NCI-H2196 (cell line): ENCODE measurements at regions not wholly inside any gene's neighbourhood (a gene's known extent, or its start where the extent isn't known, plus 50 kb on each side); places are given as distances from the start of the nearest gene placed in this dataset.

Source experiments
- DNase-seq: peaks from one replicate; lab custom pipeline; 2025; ENCODE audit not compliant: unreplicated experiment; lab: John Stamatoyannopoulos, UW

DNA sequence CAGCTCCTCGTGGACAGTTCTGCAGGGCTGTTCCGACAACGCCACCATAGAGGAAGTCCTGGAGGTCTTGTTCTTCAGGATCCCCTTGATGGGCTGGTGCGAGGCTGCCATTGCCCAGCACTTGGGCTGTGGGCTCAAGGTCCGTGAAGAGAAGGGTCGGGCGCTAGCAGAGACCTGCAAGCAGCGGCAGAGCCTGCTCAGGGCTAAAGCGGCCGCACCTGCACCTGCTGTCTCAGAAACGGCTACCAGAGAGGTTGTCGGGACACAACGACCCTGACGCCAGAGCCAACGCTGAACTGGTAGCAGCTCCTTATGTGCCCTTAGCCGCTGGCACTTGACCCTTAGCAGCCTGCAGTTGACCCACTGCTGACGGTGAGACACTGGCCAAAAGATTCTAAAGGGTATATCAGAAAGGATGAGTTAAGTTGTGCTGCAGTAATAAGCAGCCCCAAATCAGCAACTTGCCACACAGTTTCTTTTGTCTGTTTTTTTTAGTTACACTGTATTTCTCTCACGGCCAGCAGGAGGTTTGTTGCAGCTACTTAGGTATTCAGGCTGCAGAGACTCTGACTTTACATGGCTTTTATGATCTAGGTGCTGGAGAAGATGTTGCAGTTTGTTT lies 55.5 kb upstream of the ST6GAL2 start:
- DNase-seq: no peak

DNA sequence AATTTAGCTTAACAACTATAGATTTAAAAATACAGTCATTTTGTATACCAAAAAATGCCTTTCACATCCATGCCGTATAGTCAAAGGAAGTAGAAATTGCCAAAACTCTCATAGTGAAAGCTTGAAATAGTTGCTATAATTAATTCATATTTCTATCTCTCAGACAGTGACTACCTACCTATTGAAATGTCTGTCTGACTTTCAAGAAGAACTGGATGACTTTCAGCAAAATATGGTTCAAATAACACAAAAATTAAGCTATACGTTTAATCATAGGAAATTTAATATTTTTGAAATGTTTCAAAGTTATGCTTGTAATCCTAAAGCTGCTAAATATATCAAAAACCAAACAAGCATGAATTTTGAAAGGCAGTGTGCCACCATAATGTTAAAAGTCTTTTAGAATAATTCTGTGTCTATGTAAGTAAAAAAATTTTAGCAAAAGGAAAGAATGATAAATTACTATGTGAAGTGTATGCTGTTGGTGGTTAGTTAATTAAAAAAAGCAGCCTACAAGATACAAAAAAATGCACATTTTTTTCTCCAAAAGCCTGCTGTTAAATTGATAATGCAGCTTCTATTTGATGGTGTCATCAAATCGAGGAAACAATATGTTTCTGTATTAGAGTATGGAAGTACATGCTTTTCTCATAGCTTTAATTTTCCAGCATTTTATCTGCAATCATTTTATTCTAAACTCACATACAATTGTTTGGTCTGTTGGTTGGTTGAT lies 57.7 kb upstream of the ST6GAL2 start:
- no peak for DNase-seq

DNA sequence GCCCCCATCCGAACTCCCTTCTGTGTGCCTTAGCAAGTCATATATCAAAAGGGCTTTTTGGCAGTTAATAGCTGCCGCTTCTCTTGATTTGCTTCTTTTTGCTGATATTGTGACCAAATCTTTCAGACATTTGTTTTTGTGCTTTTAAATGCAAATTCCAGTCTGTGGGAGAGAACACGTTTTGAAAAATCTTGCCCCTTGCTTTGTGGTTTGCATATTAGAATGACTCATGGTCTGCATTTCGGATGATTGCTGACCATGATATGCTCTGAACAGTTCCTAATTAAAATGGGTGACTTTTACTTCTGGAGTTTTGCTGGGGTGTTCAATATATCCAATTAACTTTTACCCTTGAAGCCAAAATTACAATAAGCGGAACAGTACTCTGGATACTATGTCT lies 58.2 kb upstream of the ST6GAL2 start:
- no peak for DNase-seq

DNA sequence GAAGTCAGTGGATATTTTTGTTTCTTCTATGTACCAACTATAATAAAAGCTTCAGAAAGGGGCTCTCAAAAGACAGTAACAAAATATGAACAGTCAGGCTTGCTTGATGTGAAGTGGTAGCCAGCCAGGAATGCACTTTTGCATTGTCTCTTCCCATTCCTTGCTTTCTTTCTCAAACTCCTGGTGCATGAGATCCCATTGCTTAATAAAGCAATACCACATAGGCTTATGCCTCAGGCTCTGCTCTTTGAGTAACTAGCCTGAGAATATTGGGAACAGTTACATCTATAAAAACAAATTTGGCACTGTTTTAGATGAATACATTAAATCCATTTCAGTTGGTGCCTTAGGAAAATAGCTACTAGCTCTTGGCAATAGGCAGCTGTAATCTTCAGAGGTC lies 62.6 kb upstream of the ST6GAL2 start:
- DNase-seq: no peak

DNA sequence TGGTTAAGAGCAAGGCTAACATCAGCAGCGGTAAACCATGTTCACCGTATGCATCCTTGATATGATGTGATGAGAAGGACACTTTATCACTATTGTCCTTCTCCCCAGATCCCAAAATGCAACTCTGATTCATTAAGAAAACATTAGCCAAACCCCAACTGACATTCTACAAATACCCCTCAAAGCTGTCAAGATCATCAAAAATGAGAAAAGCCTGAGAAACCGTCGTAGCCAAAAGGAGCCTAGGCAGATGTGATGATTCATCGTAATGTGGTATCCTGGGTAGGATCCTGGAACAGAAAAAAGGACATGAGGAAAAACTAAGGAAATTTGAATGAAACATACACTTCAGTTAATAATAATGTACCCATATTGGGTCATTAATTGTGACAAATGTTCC lies 67.3 kb upstream of the ST6GAL2 start:
- DNase-seq: no peak

DNA sequence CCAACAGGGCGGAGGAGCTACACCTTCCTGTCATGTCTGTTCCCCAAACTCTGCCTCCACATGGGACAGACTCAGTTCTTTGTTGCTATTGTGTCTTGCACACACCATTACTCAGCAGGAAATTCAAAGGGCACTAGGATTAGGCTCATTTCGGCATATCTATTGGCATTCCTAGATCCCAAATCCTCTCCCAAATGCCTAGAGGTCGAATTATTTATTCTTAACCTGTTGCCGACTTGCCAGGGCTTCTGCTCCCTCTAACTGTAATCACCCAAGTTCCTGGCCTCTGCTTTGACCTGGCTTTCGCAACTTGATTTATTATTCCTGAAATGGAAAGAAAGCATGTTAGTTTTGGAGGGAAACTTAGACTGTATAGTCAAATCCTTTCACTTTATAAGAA lies 67.8 kb upstream of the ST6GAL2 start:
- no peak for DNase-seq

DNA sequence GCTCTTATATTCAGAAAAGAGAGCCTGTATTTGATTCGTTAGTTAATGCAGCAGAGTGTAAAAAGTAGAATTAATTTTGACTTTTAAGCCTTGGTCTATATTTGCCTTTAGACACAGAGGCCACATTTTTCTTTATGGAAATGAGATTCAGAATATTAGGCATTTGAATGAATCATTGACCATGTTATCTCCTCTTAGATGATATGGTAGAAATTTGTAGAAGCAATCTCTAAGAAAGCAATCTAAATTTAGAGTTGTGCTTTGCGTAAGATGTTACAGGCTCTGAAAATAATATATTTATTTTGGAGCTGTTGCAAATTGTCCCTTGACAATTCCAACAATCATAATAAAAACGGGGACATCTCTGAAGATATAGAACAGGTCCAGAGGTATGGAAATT lies 68.3 kb upstream of the ST6GAL2 start:
- DNase-seq: no peak

DNA sequence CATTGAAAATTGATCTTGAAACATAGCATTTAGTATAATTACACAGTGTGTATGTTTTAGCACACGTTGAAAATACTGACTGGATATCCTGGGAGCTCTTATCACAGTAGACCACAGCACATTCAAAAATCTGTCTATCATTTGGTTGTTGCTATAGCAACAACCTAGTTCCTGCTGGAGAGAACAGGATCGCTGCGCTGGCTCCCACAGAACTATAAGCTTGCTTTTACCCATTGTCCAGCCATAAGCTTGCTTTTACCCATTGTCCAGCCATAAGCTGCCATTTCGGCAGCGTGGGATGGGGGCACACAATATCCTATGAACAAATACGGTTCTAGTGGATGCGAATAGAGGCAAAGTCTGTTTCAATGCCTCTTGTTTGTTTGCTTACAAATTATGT lies 70.4 kb upstream of the ST6GAL2 start:
- no peak for DNase-seq

DNA sequence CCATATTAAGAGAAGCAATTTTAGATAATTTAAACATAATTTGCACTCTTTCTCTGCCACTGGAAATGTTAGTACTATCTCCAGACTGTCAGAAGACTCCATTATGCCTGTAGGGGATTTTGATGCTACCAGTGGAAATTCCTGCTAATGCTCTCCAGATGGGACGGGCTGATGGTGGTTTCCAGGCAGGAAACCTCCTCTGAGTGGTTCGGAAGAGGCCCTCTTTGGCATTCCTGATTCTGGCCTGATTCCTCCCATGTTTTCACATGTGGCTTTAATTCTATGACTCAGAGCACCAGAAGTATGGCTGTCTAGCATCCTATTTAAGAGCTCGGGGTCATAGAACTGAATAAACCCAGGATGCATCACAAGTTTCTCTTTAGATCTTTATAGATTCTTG lies 70.9 kb upstream of the ST6GAL2 start:
- DNase-seq: no peak

DNA sequence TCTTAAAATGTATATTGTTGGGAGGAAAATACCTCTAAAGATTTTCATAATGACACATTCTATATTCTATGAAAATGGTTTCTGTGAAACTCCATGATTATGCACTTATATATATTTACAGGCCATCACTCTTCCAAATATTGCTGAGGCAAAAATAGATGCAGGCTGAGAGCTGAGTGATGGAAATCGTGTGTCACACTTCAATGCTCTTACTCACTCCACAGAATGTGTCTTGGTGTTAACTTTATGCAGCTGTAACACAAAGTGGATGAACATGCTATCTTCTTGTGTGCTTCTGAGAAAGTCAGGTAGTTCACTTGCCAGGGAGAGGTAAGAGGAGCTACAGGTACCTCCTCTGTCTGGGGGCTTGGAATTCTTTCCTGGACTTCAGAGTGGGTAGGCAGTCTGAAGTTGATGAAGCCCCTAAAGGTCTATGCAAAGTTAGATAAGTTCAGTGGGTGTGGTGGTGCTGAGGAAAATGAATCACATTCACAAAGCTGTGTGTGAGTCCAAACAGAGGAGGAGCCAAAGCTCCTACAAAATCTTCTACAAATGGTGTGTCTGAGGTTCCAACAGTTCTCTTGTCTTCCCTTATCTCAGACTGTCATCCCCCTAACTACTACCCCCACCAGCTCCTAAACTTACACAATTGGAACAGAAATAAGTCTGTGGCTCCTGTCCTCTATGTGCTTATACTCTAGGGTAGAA lies 74.2 kb upstream of the ST6GAL2 start:
- DNase-seq: no peak

DNA sequence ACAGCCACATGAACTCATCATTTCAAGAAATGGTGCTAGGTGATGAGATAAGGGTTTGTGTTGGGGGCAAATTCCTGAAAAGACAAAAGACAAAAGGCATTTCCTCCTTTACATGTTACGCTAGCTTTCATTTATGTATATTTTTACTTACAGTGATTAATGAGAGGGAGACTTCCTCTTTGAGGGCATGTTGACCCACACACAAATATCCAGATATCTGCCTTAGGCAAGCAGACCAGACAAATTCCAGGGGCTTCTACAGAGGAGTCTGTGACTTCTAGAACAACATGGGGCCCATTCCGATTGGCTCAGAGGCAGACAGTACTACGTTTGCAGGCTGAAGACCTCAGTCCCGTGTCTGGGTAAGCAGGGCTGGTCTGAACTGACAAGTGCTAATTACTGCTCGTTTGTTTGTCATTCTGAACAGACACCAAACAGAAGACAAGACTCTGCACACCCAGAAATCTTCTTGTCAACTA lies 74.8 kb upstream of the ST6GAL2 start:
- no peak for DNase-seq

DNA sequence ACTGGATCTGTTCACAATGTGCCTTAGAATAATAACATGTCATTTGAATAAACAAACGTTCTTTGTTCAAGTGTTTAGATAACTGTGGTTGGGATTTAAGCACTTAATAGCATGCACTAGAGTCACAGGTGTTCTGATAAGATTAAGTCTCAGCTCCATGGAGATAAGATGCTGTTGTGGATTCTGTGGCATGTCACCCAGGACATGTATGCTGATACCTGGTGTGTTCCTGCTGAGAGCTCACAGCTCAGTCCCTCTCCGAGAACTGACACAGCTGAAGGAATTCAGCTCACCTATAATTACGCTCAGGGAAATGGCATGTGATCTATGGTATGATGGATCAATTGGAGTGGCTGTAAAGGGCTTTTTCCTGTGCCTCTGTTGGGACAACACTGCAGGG lies 75.4 kb upstream of the ST6GAL2 start:
- no peak for DNase-seq

DNA sequence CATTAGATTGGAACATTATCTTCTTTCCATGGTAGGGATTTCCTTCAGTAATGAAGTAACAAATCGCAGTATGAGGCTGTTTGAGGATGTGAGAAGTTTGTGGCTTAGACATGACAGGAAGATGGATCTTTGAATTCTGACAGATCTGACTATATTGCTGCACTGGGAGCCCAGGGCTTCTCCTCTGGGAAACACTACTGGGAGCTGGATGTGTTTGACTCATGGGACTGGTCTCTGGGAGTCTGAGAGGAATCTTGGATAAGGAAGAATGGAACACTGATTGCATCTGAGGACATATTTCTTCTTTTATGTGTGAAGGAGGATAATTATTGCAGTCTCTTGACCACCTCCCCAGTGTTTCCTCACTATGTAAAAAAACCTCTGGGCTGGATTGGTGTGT lies 77.2 kb upstream of the ST6GAL2 start:
- no peak for DNase-seq

DNA sequence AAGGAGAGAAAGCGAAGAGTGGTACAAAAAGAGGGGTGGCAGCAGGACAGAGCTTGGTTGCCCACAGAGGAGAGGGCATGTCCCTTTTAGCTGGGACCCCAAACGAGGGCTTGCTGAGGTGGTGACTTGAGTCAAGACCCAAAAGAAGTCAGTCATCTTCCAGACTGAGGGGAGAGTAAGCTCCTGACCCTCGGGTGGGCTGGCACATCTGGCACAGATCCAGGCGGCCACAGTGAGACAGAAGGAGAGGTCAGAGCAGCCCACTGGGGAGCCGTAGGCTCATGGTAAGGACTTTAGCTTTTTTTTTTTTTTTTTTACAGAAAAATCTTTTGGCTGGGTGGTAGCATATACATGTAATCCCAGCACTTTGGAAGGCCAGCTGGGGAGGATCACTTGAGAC lies 77.9 kb upstream of the ST6GAL2 start:
- no peak for DNase-seq

DNA sequence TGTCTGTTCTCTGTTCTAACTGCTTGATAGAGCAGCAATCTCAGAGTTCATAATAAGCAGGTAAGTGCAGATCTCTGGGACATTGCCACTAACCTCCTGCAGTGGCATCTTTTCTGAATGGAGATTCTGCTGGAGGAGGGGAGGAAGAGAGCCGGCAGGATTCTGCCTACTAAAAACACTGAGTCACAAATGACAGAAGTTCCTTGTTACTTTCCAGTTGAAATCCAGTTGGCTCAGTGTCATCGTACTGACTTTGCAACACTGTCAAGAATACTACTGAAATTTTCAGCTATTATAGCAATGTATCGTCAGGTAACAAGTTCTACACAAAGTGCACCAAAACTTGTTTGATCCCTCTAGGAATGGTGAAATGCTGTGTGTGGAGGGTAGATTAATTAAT lies 79.6 kb upstream of the ST6GAL2 start:
- no peak for DNase-seq

DNA sequence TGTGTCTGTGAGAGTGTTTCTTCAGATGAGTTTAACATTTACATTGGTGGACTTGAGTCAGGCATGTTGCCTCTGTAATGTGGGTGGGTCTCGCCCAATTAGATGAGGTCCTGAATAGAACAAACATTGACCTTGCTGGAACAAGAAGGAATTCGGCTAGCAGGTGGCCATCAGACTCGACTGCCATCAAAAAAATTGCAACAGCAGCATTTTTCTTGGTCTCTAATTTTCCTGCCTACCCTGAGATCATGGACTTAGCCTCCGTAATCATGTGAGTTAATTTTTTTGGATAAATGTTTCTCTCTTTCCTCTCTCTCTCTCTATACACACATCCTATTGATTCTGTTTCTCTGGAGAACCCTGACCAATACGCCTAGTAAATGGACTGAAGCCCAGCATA lies 83.8 kb upstream of the ST6GAL2 start:
- no peak for DNase-seq

DNA sequence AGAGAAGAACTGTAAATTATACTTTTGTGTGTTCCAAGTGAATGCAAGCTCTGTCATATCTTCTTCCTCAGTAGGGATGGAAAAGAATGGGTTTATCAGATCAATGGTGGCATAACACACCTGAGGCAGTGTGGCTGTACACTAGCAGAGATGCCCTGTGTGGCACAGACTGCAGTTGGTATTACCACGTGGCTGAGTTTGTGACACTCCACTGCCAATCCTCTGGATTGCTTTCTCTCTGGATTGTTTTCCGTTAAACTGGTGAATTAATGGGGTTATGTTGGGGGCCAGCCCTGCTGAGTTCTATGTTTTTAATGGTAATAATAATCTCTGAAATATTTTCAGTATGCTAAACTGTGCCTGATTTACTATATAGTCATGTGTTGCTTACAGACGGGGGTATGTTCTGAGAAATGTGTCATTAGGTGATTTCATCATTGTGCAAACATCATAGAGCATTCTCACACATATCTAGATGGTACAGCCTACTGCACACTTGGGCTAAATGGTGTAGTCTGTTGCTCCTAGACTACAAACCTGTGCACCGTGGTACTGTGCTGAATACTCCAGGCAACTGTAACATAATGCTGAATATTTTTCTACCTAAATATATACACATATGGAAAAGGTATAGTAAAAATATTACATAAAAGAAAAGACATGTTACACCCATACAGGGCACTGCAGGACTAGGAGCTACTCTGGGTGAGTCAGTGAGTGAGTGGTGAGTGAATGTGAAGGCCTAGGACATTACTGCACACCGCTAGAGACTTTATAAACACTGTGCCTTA lies 84.7 kb upstream of the ST6GAL2 start:
- DNase-seq: no peak

DNA sequence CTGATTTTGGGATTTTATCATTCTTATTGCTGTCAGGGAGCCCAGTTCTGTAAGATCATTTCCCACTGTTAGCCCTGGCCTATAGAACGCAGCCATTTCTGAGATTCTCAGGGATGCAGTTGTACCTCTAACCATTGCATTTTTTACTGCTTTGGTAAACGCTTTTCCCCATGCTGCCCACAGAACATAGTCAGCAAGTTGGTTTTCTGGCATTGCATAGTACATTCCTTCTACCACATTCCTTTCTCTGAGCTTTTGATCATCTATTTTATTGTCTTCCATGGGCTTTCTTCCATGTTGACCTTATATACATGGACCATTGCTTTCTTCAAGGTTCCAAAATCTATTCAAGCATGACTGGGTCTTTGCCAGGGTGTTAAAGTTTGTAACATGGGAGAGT lies 86.8 kb upstream of the ST6GAL2 start:
- no peak for DNase-seq

DNA sequence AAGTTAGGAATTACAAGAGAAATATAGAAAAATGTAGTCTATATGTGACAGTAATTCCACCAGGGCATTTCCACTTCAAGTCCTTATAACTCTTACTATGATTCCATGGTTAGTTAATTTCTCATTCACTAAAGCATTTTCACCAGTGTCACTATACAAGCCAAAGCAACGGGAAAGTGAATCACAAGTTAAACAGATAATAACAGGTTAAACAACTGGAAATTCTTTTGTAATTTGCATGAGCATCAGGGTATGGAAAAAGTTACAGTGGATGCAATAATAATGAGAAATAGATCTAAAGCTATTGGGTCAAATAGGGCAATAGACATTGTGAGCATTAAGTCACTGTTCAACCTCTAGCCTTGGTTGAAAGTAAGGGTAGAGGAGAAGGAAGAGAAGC lies 88.9 kb upstream of the ST6GAL2 start:
- DNase-seq: no peak

DNA sequence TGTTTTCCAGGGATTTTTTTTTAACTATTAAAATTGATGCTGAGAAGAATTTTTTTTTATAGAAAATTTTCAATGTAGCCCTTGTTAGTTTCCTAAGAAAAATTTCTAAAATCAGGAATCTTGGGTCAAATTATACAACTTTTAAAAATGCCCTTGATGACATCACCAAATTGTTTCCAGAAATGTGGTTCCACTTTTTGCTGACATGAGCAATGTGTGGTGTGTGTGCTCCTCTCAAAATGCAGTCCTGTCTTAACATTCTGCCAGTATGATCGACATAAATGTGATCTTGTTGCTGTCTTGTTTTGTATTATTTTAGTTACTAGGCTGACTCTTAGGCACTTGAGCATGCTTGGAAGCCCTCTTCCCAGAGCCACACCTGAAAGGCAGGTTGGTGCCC lies 89.7 kb upstream of the ST6GAL2 start:
- no peak for DNase-seq

DNA sequence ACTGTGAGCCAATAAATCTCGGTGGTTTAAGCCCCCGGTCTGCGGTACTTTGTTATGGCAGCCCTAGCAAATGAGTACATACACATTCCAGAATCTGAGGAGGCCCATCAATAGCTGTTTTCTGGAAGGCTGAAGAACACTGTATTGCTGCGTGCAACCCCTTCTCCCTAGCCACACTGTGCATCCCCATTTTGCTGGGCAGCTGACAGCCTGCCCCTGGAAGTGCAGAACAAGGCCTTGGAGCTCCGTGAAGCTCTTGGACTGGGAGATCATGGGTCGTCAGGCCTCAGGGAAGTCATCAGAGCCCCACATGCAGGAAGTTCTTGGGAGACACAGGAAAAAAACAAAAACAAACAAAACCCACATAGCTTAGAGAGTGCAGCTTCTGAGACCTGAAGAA lies 90.6 kb upstream of the ST6GAL2 start:
- DNase-seq: no peak

DNA sequence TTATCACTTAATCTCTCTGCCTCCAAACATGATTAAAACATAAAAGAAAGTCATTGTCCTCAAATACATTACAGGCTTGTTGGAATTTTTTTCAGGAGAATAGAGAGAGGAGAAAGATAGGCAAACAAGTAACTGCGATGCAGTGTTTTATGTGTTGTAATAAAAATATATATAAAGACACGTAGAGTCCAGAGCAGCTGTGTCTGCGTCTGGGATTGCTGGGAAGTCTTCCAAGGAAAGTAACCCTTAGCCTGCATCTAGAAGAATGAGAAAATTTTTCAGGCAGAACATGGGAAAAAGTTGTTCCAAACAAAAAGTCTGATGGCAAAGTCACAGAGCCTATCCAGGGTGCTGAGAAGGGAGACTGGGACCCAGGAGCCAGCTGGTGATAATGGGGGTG lies 91.8 kb upstream of the ST6GAL2 start:
- DNase-seq: no peak
